GM12865 (cell line): ENCODE measurements at regions not wholly inside any gene's neighbourhood (a gene's known extent, or its start where the extent isn't known, plus 50 kb on each side); places are given as distances from the start of the nearest gene placed in this dataset.

ENCODE experiments used
- DNase-seq: peaks from one replicate; pipeline ENCODE4 v3.0.0; 2010; ENCODE audit warnings: low read depth
- H3K4me3 ChIP-seq: 2 replicates; pipeline ENCODE4 v1.5.1; 2011; ENCODE audit warnings: mild to moderate bottlenecking, low read depth, low read length, control low read depth
- CTCF ChIP-seq: IDR thresholded peaks from 2 replicates; pipeline ENCODE4 v1.5.1; 2011; ENCODE audit warnings: low read length, control low read depth, low read depth, inconsistent platforms; ENCODE audit not compliant: insufficient read depth; ENCODE audit errors: missing control alignments

- DNase-seq: no peak
- H3K4me3 ChIP-seq: no peak overlapping the region
- TF ChIP-seq CTCF: no peak
These were observed 460.6 kb downstream of the AACS start for GRCh38 chr12:125525879-125526278.

- TF ChIP-seq CTCF: no peak
- no peak for DNase-seq
- no peak overlapping the region for H3K4me3 ChIP-seq
These were observed 463.0 kb downstream of the AACS start for GRCh38 chr12:125528281-125528680.

- TF ChIP-seq CTCF: no peak
- H3K4me3 ChIP-seq: no peak overlapping the region
- no peak for DNase-seq
These were observed 465.0 kb downstream of the AACS start for GRCh38 chr12:125530201-125530600.

GRCh38 chr12:125530876-125531275, 465.6 kb downstream of the AACS start:
- no peak for DNase-seq
- no peak overlapping the region for H3K4me3 ChIP-seq
- TF ChIP-seq CTCF: no peak

GRCh38 chr12:125531574-125531973, 466.3 kb downstream of the AACS start:
- H3K4me3 ChIP-seq: no peak overlapping the region
- DNase-seq: no peak
- TF ChIP-seq CTCF: no peak

GRCh38 chr12:125533434-125534029, 468.3 kb downstream of the AACS start:
- peak; percentile 35 for DNase-seq
- no peak overlapping the region for H3K4me3 ChIP-seq
- peak; percentile 80 for TF ChIP-seq CTCF
